Mesothelial cell of epicardium (in vitro differentiated cells): ENCODE measurements at regions not wholly inside any gene's neighbourhood (a gene's known extent, or its start where the extent isn't known, plus 50 kb on each side); places are given as distances from the start of the nearest gene placed in this dataset.

Source experiments
- DNase-seq, 2 experiments: peaks; one replicate each; pipeline ENCODE4 v3.0.0; 2021; ENCODE audit warnings: low spot score in 2 of 2; ENCODE audit not compliant: unreplicated experiment in 2 of 2
- H3K27ac Mint-ChIP-seq: 2 replicates; pipeline ENCODE4 v1.8.0; 2021; ENCODE audit warnings: mixed read lengths
- H3K27me3 Mint-ChIP-seq: 2 replicates; pipeline ENCODE4 v1.8.0; 2021; ENCODE audit warnings: low read depth, mixed read lengths
- H3K36me3 Mint-ChIP-seq: 2 replicates; pipeline ENCODE4 v1.8.0; 2021; ENCODE audit warnings: mixed read lengths
- H3K4me1 Mint-ChIP-seq: 2 replicates; pipeline ENCODE4 v1.8.0; 2021; ENCODE audit warnings: mixed read lengths
- H3K4me3 Mint-ChIP-seq: 2 replicates; pipeline ENCODE4 v1.8.0; 2021; ENCODE audit warnings: mild to moderate bottlenecking, moderate library complexity, mixed read lengths
- H3K9me3 Mint-ChIP-seq: 2 replicates; pipeline ENCODE4 v1.8.0; 2021; ENCODE audit warnings: mixed read lengths
- CTCF ChIP-seq: fragments of 200-600 bp; sonication (generic); IDR thresholded peaks from one replicate; pipeline ENCODE4 v1.5.0; 2021; ENCODE audit warnings: antibody characterized with exemption; ENCODE audit not compliant: unreplicated experiment

GRCh38 chr7:69129524-69129923 is 468.8 kb upstream of the AUTS2 start:
- no peak for TF ChIP-seq CTCF
- H3K4me3 Mint-ChIP-seq, result no peak overlapping the region
- H3K36me3 Mint-ChIP-seq, result no peaks in the 10 kb centered on the region
- peaks cover 7% of the 10 kb centered on the region for H3K4me1 Mint-ChIP-seq
- peaks cover 4% of the 10 kb centered on the region for H3K9me3 Mint-ChIP-seq
- peaks cover 17% of the 10 kb centered on the region for H3K27me3 Mint-ChIP-seq
- no peak for DNase-seq
- no peak overlapping the region for H3K27ac Mint-ChIP-seq

DNA sequence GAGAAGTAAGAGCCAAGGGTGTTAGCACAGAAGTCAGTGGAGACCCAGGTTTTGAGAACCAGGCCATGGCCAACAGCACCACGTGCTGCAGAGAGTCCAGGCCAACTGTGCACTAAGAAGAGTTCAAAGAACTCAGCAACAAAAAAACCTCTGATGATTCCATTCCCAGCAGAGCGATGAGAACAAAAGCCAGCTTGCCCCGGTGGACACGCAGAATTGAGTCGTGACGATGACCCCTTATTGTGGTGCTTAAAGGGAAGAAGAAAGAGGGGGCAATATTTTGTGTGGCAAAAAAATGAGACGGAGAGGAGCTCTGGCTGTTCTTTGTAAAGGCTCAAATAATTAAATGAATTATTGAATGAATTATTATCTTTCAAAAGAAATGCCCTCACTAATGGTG is 468.3 kb upstream of the AUTS2 start:
- no peak for DNase-seq
- peaks cover 21% of the 10 kb centered on the region for H3K27me3 Mint-ChIP-seq
- peaks cover 4% of the 10 kb centered on the region for H3K4me1 Mint-ChIP-seq
- H3K4me3 Mint-ChIP-seq, result no peak overlapping the region
- no peak for TF ChIP-seq CTCF
- no peaks in the 10 kb centered on the region for H3K36me3 Mint-ChIP-seq
- H3K9me3 Mint-ChIP-seq, result peaks cover 4% of the 10 kb centered on the region
- H3K27ac Mint-ChIP-seq, result no peak overlapping the region

DNA sequence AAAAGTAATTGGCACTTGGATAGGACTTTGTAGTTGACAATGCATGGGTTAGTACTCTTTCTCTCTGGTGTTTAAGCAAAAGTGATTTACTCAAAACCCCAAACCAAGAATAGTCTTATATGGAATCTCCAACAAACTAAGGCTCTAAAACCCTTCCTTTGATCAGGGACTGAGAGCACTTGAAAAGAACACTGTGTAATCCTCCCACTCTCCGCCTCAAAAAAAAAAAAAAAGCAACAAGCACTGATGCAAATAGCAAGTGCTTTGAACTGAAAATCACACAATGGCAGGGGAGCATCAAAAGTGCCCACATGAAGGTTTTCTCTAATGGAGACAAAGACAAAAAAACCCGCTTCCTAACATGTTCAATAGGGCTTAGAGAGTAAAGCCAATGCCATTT is 467.9 kb upstream of the AUTS2 start:
- Mint-ChIP-seq H3K27ac (no peak overlapping the region), H3K9me3 (peaks cover 4% of the 10 kb centered on the region), H3K27me3 (peaks cover 24% of the 10 kb centered on the region), H3K4me1 (peaks cover 2% of the 10 kb centered on the region), H3K4me3 (no peak overlapping the region), H3K36me3 (no peaks in the 10 kb centered on the region)
- no peak for TF ChIP-seq CTCF
- no peak for DNase-seq

DNA sequence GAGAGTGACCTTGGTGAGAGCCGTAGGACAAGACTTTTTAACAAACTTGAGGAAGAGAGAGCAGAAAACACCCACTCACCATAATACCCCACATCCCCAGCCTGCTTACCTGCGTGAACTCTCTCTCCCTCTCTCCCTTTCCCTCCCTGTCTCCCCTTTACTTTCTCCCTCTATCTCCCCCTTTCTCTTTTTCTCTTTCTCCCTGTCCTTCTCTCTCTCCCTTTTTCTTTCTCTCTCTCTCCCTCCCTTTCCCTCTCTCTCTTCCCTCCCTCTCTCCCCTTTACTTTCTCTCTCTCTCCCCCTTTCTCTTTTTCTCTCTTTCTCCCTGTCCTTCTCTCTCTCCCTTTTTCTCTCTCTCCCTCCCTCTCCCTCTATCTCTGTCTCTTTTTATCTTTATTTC is 464.0 kb upstream of the AUTS2 start:
- no peak for DNase-seq
- TF ChIP-seq CTCF, result no peak
- H3K36me3 Mint-ChIP-seq, result peaks cover 6% of the 10 kb centered on the region
- H3K9me3 Mint-ChIP-seq, result peaks cover 19% of the 10 kb centered on the region
- no peak overlapping the region for H3K4me3 Mint-ChIP-seq
- H3K4me1 Mint-ChIP-seq, result peaks cover 2% of the 10 kb centered on the region
- H3K27ac Mint-ChIP-seq, result no peak overlapping the region
- peaks cover 26% of the 10 kb centered on the region for H3K27me3 Mint-ChIP-seq

DNA sequence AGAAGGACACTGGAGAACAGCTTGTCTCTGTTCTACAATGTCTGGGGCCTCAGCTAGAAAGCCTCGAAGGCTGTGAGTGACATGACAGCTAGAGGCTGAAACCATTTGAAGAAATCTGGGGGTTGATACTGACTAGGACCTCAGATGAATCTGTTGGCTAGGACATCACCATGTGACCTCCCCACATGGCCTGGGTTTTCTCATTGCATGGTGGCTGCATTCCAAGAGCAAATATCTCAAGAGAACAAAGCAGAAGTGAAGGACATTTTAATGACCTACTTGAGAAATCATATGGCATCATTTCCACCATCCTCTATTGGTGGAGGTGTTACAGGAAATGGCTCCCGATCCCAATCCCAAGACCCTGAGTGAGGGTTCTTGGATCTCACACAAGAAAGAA is 450.6 kb upstream of the AUTS2 start:
- DNase-seq, result no peak
- no peak overlapping the region for H3K27ac Mint-ChIP-seq
- H3K9me3 Mint-ChIP-seq, result peaks cover 15% of the 10 kb centered on the region
- H3K4me3 Mint-ChIP-seq, result no peak overlapping the region
- peaks cover 9% of the 10 kb centered on the region for H3K27me3 Mint-ChIP-seq
- H3K36me3 Mint-ChIP-seq, result no peaks in the 10 kb centered on the region
- H3K4me1 Mint-ChIP-seq, result no peaks in the 10 kb centered on the region
- no peak for TF ChIP-seq CTCF
